HG02759 (cell line): ENCODE measurements at regions not wholly inside any gene's neighbourhood (a gene's known extent, or its start where the extent isn't known, plus 50 kb on each side); places are given as distances from the start of the nearest gene placed in this dataset.
"Not testable (repeated sequence)": the region's sequence is repeated elsewhere in the genome, so short reads cannot be mapped to it uniquely, and the experiment has no call there.

Experiments
- ATAC-seq: cut with Tn5 transposase; IDR thresholded peaks from one replicate; pipeline ENCODE4 v1.9.1; 2021; ENCODE audit warnings: mild to moderate bottlenecking, moderate library complexity; ENCODE audit not compliant: unreplicated experiment

DNA sequence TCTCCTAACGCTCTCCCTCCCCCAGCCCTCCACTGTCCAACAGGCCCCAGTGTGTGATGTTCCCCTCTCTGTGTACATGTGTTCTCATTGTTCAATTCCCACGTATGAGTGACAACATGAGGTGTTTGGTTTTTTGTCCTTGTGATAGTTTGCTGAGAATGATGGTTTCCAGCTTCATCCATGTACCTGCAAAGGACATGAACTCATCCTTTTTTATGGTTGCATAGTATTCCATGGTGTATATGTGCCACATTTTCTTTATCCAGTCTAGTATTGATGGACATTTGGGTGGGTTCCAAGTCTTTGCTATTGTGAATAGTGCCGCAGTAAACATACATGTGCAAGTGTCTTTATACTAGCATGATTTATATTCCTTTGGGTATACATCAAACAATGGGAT lies 347.4 kb downstream of the MAGEE1 start:
- not testable (repeated sequence) for ATAC-seq

GRCh38 chrX:76796311-76796710 lies 368.8 kb downstream of the MAGEE1 start:
- no peak for ATAC-seq

DNA sequence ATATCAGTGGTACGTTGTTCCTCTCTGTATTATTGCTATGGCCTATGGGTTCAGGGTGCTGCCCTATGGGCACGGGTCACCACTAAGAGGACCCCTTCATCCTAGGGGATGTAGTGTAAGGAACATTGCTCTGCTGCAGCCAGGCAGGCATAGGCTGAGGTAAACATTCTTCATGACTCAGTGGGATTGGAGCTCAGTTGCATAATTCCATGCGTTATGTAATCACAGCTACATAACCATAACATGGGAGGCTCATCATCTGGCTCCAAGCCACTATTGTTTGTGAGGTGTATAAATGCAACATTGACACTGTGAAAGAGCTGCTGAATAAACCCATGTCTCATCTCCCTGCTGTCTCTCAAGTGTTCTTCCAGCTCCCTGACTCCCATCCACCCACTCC lies 375.2 kb downstream of the MAGEE1 start:
- ATAC-seq = no peak

GRCh38 chrX:76815754-76816153 lies 388.2 kb downstream of the MAGEE1 start:
- no peak for ATAC-seq

DNA sequence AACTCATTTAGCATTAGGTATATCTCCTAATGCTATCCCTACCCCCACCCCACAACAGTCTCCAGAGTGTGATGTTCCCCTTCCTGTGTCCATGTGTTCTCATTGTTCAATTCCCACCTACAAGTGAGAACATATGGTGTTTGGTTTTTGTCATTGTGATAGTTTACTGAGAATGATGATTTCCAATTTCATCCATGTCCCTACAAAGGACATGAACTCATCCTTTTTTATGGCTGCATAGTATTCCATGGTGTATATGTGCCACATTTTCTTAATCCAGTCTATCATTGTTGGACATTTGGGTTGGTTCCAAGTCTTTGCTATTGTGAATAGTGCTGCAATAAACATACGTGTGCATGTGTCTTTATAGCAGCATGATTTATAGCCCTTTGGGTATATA lies 389.8 kb downstream of the MAGEE1 start:
- not testable (repeated sequence) for ATAC-seq

- ATAC-seq = no peak
Observed at GRCh38 chrX:76821276-76821675, 393.8 kb downstream of the MAGEE1 start.

DNA sequence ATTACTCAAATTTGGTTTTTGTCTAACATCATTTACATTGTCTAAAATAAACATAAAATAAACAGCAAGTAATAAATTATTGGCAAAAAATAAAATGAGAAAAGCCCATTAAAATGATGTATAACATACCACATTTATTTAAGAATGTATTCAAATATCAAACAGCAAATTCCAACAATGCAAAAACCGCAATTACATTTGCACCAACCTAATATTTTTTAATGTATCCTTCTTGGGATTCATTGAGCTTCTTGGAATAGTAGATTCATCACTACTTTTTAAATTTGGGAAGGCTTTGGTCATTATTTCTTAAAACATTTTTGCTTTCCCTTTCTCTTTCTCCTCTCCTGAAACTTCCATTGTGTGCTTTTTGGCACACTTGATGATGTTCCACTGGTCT lies 400.2 kb downstream of the MAGEE1 start:
- ATAC-seq = no peak

GRCh38 chrX:76840902-76841301 lies 413.4 kb downstream of the MAGEE1 start:
- ATAC-seq = not testable (repeated sequence)

GRCh38 chrX:76850851-76851250 lies 423.3 kb downstream of the MAGEE1 start:
- no peak for ATAC-seq

DNA sequence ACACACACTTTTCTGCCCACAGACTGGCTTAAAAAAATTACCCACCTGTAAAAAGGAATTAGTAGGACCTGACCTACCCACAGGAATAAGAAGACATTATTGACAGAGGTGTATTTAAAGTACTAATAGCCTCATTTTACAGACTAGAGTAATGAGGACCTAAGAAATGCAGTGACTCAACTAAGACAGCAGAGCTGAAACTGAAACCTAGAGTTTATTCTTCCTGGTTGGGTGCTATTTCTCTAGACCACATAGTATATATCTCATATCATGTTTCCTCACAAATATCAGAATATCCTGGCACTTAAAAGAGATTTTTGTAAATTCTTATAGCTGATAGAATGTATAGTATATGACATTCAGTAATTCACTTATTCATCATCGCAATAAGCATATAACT lies 435.0 kb downstream of the MAGEE1 start:
- ATAC-seq = no peak

DNA sequence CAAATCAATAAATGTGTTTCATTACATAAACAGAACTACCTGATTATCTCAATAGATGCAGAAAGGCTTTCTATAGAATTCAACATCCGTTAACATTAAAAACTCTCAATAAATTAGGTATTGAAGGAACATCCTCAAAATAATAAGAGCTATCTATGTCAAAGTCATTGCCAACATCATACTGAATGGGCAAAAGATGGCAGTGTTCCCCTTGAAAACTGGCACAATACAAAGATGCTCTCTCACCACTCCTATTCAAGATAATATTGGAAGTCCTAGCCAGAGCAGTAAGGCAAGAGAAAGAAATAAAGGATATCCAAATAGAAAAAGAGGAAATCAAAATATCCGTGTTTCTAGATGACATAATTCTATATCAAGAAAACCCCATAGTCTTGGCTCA lies 466.4 kb downstream of the MAGEE1 start:
- no peak for ATAC-seq

GRCh38 chrX:76915836-76916235 lies 488.3 kb downstream of the MAGEE1 start:
- no peak for ATAC-seq

DNA sequence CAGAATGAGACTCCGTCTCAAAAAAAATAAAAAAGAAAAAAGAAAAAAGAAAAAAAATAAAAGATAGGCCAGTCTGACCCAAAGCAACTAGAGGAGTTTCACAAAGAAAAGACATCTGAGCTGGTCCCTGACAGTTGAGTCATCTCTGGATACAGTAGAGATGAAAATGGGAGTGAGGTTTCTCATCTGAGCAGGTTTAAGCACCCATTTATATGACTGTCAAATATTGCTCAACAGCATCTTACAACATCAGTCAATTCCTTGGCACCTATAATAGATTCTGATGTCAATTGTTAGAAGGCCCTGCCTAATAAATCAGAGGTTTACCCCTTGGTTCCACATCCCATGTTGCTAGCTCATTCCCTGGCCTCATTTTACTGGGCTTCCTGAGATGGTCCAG lies 490.5 kb downstream of the MAGEE1 start:
- no peak for ATAC-seq

GRCh38 chrX:76919761-76920160 lies 492.3 kb downstream of the MAGEE1 start:
- ATAC-seq = no peak

DNA sequence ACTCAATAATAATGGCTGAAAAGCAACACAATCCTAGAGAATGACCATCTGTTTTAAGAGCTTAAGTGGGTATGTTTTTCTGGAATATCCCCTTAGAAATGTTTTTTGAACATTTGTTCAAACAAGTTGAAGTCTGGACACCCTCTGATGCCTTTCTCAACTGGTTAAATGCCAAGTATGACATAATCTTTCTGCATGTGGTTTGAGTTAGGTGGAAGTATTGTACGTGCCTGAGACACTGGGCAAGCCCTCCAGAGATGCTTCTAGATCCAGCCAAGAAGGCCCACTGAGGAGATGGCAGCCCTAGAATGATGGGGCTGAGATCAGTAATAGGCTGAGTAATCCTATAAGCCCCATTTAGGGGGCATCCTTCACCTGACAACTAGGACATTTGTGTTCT lies 493.1 kb downstream of the MAGEE1 start:
- ATAC-seq = no peak

DNA sequence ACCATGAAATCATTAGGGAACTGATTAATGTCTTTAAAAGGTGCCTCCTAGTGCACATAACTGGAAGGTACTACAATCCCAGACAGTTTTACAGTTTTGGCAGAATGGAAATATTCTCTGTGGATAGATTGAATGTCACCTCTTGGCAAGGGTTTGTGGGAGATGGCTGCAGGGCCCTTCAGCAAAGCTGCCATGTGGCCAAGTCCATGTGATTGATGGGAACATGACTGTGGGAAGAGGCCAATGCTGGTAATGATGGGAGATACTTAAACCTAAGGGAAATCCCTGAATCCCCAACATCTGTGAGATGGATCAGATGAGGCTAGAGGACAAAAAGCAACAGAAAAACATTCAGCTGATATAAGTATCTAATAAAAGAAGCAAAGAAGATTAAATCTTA lies 493.7 kb downstream of the MAGEE1 start:
- ATAC-seq = no peak

GRCh38 chrX:76922100-76922499 lies 494.6 kb downstream of the MAGEE1 start:
- no peak for ATAC-seq

- not testable (repeated sequence) for ATAC-seq
Observed at GRCh38 chrX:76924616-76925015, 497.1 kb downstream of the MAGEE1 start.

DNA sequence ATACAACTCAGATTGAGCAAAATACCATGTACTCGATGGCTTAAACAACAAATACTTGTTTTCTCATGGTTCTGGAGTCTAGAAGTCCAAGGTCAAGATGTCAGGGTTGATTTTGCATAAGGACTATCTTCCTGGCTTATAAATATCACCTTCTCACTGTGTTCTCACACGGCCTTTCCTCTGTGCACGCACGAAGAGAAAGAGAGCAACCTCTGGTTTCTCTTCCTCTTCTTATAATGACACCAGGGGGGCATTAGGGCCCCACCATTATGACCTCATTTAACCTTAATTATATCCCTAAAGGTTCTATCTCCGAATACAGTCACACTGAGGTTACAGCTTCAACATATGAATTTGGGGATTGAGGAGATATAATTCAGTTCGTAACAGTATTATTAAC lies 504.0 kb downstream of the MAGEE1 start:
- no peak for ATAC-seq

DNA sequence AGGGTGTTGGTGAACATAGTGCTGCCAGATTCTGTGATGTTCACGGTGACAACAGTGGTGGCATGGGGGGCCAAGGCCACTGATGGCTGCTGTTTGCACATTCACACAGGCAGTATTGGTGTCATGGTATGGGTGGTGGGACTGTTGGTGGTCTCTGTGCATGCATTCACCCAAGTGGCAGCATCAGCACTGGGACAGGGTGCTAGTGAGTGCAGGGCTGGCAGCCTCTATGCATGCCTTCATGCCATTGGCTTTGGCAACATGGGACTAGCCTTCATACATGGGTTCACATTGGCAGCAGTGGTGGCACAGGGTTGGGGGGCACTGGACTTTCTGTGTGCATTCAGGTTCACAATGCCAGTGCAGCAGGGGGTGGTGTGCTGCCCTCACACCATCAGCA lies 489.7 kb upstream of the FGF16 start:
- ATAC-seq = no peak

DNA sequence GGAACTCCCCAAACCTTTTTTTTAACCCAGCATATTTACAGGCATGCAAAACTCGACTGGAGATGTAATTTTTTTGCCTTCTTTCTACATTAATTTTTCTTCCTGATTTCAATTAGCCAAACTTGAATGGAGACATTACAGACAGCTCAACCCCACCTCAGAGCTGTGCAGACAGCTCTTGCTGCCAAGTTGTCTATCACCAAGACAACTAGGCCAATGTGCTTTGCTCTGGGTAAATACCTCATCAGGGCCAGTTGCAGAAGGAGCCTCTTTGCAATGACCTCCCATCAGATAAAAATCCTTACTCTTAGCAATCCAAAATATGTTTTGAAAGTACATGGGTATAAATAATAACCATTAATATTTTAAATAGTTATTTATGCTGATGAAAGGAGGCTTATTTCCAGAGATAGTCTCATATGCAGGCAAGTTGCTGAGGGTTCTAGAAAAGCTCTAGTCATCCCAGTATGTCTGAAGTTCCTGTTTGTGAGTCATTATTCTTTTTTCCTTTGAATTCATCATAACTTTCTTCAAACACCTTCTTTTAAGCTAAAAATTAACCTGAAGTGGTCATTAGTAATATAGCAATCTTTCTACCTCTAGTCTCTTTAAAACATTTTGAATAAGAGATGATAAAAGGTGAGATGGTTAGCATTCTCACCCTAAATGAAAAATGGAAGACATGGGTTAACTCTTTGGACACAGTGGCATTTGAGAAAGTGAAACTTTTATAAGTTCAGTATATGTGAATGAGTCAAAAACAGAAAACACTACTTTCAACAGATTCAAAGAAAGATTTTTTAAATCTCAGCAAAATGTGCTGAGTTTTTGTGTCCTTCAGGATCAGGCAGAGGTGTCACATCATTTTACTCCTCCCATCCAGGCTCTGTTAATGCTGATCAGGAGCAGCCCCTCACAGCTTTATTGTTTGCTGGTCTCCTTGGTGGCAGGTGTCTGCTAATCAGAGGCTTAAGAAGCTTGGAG lies 475.5 kb upstream of the FGF16 start:
- peak; percentile 76 for ATAC-seq

GRCh38 chrX:76977452-76977851 lies 469.7 kb upstream of the FGF16 start:
- ATAC-seq = no peak

DNA sequence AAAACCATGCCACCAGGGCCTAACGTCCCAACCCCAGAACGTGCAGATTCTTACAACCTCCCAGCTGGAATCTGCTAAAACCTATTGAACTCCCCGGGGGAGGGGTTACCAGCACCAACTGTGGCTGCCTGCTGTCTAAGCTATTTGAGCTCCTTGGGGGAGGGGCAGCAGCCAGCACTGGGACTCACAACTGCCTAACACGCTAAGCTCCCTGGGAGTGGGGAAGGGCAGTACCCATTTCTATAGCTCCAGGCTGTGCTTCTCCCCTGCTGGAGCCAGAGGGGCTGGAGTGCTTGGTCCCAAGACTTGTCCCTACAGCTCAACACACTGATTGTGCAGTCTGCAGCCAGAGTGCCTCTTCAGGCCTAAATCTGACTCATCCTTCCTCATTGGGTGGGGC lies 459.8 kb upstream of the FGF16 start:
- ATAC-seq = no peak
